Adrenal gland (tissue), 9 donors: ENCODE measurements at regions not wholly inside any gene's neighbourhood (a gene's known extent, or its start where the extent isn't known, plus 50 kb on each side); places are given as distances from the start of the nearest gene placed in this dataset.

Experiments
- DNase-seq, 7 donors: peaks; one replicate each; pipeline ENCODE4 v3.0.0-alpha.2; 2019 to 2020
- H3K27ac ChIP-seq, 5 donors: fragments of 200-600 bp; sonication (generic) in 4 of 5; 1 replicate in 3 of 5; 2 replicates in 2 of 5; pipeline versions ENCODE4 v1.5.1 to v1.8.0; 2016 to 2020; ENCODE audit warnings: mild to moderate bottlenecking in 1 of 5
- H3K27me3 ChIP-seq: fragments of 200-600 bp; 2 replicates; pipeline ENCODE4 v1.8.0; 2021
- H3K36me3 ChIP-seq, 2 donors: fragments of 200-600 bp; replicated peaks in 1 of 2; 1 replicate in 1 of 2; 2 replicates in 1 of 2; pipeline versions ENCODE4 v1.5.1 to v1.8.0; 2018 to 2022
- H3K4me1 ChIP-seq, 2 donors: fragments of 200-600 bp; replicated peaks in 1 of 2; 1 replicate in 1 of 2; 2 replicates in 1 of 2; pipeline versions ENCODE4 v1.5.1 to v1.8.0; 2018 to 2021
- H3K4me3 ChIP-seq, 4 donors: fragments of 200-600 bp; sonication (generic) in 3 of 4; one replicate each; pipeline ENCODE4 v1.5.1; 2016 to 2018
- H3K9me3 ChIP-seq, 3 donors: fragments of 200-600 bp; sonication (generic) in 1 of 3; replicated peaks in 1 of 3; 1 replicate in 2 of 3; 2 replicates in 1 of 3; pipeline versions ENCODE4 v1.5.1 to v1.8.0; 2016 to 2021
- POLR2A ChIP-seq, 2 donors: fragments of 450-650 bp; IDR thresholded peaks; one replicate each; pipeline ENCODE4 v1.6.1; 2017; ENCODE audit warnings: antibody characterized with exemption in 2 of 2, mild to moderate bottlenecking in 2 of 2, moderate library complexity in 1 of 2
- WGBS, 4 donors: extraction: QIAGEN DNeasy Blood & Tissue Kit in 2 of 4; methylation state at CpG; one replicate each; pipeline versions ENCODE4 v1.1.5 to v1.1.7; 2013 to 2017; 5-methylcytosine and 5-hydroxymethylcytosine counted together
- intact Hi-C, 2 donors: fragments of 100-400 bp; cut with DNase I; formaldehyde crosslinking; loops; one replicate each; pipeline versions ENCODE4 v1.14.1 to v1.15.0; 2022 to 2023
- TF ChIP-seq, protein P1 (sequence below), 6 experiments: fragments of 450-650 bp in 4 of 6; fragments of 200-600 bp in 2 of 6; sonication (generic) in 1 of 6; IDR thresholded peaks; 1 replicate in 5 of 6; 2 replicates in 1 of 6; pipeline versions ENCODE4 v1.5.1 to v1.8.0; 2016 to 2021; ENCODE audit warnings: antibody characterized with exemption in 6 of 6, mild to moderate bottlenecking in 2 of 6, moderate library complexity in 1 of 6
- donor health status: healthy with polysubstance abuse.
- donor health status: Bipolar disorder and iron deficiency.
- donor health status: DM: yes; HTN: yes; CAD: no.
- donor health status: DM: no; HTN: no; CAD: no.
- donor health status: DM: no; HTN: no; CAD: no.

DNA sequence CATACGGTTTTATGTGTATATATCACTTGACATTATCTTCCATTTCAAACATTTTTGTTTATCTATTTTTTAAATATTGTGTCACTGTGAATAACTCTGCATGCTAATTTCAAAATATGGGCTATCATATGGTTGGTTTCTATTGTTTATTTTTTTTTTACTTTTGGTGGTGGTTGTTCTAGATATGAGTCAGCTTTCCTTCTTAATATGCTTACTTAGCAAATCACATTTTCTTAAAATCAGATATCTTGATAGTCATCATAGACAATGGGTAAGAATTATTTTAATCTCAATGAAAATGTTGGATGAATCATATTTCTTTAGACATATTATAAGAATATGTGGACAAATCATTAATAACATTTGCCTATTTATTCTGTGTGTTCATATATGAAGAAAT is 881.5 kb downstream of the BRINP3 start:
- DNase-seq = no peak
- 61 to 72% (median 65%) methylated on average over 1 of the region's 1 CpG for WGBS, 4 donors

DNA sequence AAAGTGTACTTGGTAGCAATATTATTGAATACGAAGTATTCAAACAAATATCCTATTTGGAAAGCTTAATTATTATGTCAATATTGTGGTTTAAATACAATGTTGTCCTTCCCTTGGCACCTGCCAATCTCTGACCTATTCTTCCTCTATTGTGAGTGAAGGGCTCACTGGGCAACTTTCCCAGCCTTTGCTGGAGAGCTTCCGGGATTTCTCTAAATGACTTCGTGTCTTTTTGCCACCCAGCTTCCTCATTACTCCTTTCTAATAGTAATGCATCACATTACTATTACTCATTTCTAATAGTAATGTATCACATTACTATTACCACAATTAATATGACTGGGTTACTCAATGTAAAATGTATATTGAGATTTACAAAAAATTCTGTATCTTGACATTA is 880.6 kb downstream of the BRINP3 start:
- no peaks in the 10 kb centered on the region for H3K27me3 ChIP-seq
- no peaks in the 10 kb centered on the region for H3K9me3 ChIP-seq
- WGBS, 4 donors = 54 to 67% (median 60%) methylated on average over 3 of the region's 3 CpGs
- no peak for DNase-seq
- H3K27ac ChIP-seq = no peak overlapping the region
- no peaks in the 10 kb centered on the region for H3K4me1 ChIP-seq
- TF ChIP-seq, protein P1, sequence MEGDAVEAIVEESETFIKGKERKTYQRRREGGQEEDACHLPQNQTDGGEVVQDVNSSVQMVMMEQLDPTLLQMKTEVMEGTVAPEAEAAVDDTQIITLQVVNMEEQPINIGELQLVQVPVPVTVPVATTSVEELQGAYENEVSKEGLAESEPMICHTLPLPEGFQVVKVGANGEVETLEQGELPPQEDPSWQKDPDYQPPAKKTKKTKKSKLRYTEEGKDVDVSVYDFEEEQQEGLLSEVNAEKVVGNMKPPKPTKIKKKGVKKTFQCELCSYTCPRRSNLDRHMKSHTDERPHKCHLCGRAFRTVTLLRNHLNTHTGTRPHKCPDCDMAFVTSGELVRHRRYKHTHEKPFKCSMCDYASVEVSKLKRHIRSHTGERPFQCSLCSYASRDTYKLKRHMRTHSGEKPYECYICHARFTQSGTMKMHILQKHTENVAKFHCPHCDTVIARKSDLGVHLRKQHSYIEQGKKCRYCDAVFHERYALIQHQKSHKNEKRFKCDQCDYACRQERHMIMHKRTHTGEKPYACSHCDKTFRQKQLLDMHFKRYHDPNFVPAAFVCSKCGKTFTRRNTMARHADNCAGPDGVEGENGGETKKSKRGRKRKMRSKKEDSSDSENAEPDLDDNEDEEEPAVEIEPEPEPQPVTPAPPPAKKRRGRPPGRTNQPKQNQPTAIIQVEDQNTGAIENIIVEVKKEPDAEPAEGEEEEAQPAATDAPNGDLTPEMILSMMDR (IDR thresholded peaks at IDR 0.05) = no peak
- no peak for TF ChIP-seq POLR2A (IDR thresholded peaks at IDR 0.05)
- intact Hi-C loops = no loop called here
- no peaks in the 10 kb centered on the region for H3K36me3 ChIP-seq
- H3K4me3 ChIP-seq = no peak overlapping the region

More for the DNA sequence above, 881.5 kb downstream of the BRINP3 start:
- intact Hi-C loops = no loop called here
- no peak overlapping the region for H3K4me3 ChIP-seq
- no peaks in the 10 kb centered on the region for H3K4me1 ChIP-seq
- no peaks in the 10 kb centered on the region for H3K36me3 ChIP-seq
- TF ChIP-seq, protein P1 (IDR thresholded peaks at IDR 0.05) = no peak
- TF ChIP-seq POLR2A (IDR thresholded peaks at IDR 0.05) = no peak
- H3K27me3 ChIP-seq = no peaks in the 10 kb centered on the region
- H3K9me3 ChIP-seq = no peaks in the 10 kb centered on the region
- no peak overlapping the region for H3K27ac ChIP-seq

DNA sequence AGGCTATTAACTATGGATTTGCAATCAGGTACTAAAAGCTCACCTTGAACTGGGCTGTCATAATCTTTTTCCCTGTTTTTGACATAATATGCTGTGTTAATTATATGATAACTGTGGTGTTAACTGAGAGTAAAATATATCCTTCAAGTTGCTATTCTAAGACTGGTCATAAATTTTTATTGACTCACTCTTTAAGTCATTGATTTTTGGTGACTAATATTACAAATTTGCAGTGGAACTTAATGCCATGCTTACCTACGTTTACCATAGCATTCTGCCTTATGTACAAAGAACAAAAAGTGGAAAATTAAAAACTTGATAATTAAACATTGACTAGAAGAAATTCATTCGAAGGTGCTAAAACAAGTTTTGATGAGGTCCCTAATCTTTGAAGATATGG is 872.4 kb downstream of the BRINP3 start:
- Histone ChIP-seq H3K9me3 (no peaks in the 10 kb centered on the region), H3K4me1 (no peaks in the 10 kb centered on the region), H3K27me3 (no peaks in the 10 kb centered on the region), H3K27ac (no peak overlapping the region), H3K4me3 (no peak overlapping the region), H3K36me3 (no peaks in the 10 kb centered on the region)
- intact Hi-C loops = no loop called here
- TF ChIP-seq, protein P1 (IDR thresholded peaks at IDR 0.05) = no peak
- no peak for TF ChIP-seq POLR2A (IDR thresholded peaks at IDR 0.05)
- no peak for DNase-seq
- WGBS, 4 donors = 57 to 65% (median 62%) methylated on average over 2 of the region's 2 CpGs

DNA sequence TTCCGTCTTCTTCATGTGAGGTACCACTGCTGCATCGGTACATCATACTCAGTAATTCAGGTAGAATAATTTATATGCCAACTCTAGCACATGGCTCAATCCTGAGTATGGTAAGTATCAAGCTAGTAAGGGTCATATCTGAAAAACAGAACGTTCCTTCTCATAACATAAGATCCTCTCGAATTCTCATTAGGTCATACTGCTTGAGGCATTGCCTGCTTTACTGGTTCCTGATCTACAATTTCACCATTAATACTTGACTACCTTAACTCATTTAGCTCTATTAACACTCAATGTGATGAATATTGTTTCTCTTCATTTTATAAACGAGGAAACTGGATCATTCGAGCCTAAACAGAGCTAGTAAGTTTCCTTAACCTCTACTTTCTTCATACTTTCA is 871.6 kb downstream of the BRINP3 start:
- Histone ChIP-seq H3K4me1 (no peaks in the 10 kb centered on the region), H3K4me3 (no peak overlapping the region), H3K27me3 (no peaks in the 10 kb centered on the region), H3K36me3 (no peaks in the 10 kb centered on the region), H3K27ac (no peak overlapping the region), H3K9me3 (no peaks in the 10 kb centered on the region)
- 65 to 78% (median 68%) methylated on average over 6 of the region's 6 CpGs for WGBS, 4 donors
- TF ChIP-seq POLR2A (IDR thresholded peaks at IDR 0.05) = no peak
- TF ChIP-seq, protein P1 (IDR thresholded peaks at IDR 0.05) = no peak
- intact Hi-C loops = no loop called here
- DNase-seq = no peak
